ENCODE measurements at regions not wholly inside any gene's neighbourhood (a gene's known extent, or its start where the extent isn't known, plus 50 kb on each side); places are given as distances from the start of the nearest gene placed in this dataset.
A peak's percentile ranks its signal among the peaks of the same experiment; 100 is the strongest.

DNA sequence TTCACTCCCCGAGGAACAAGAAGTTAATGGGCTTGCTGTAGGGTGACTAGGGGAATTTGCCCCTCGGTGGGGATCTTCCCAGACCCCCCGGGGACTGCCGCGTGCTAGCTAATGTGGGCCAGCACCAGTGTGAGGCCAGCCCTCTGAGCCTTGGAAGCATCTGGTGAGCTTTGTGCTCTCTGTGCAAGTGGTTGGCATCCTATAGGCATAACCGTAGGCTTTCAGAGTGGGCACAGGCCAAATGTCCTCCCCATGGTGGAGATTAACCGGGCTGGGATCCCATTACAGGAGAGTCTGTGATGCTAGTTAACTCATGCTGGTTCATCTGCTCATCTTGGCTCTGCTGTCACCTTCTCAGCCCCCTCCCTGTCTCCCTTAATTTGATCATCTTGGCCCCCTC lies 125.7 kb downstream of the TRIM29 start:
- Histone ChIP-seq H3K27ac (no peak overlapping the region), H3K36me3 (no peaks in the 10 kb centered on the region), H3K9me3 (no peaks in the 10 kb centered on the region), H3K27me3 (peaks cover 0 to 61% (median 10%) of the 10 kb centered on the region in 9 donors), H3K4me1 (peaks cover 0 to 6% (median 0%) of the 10 kb centered on the region in 12 donors), H3K4me3 (no peak overlapping the region)
- intact Hi-C loops (cut with DNase I), result loop anchor here in 8 of 10 donors (2.0 to 10.0 kb wide), 4 partner anchors 337 to 347 kb away; no protein-coding TSS in a partner anchor
- 69 to 83% (median 79%) methylated on average over 7 of the region's 7 CpGs for WGBS, 4 donors
- ATAC-seq, result no peak
- no peak for DNase-seq
- TF ChIP-seq POLR2A (IDR thresholded peaks at IDR 0.05), result no peak
- TF ChIP-seq, protein P1, sequence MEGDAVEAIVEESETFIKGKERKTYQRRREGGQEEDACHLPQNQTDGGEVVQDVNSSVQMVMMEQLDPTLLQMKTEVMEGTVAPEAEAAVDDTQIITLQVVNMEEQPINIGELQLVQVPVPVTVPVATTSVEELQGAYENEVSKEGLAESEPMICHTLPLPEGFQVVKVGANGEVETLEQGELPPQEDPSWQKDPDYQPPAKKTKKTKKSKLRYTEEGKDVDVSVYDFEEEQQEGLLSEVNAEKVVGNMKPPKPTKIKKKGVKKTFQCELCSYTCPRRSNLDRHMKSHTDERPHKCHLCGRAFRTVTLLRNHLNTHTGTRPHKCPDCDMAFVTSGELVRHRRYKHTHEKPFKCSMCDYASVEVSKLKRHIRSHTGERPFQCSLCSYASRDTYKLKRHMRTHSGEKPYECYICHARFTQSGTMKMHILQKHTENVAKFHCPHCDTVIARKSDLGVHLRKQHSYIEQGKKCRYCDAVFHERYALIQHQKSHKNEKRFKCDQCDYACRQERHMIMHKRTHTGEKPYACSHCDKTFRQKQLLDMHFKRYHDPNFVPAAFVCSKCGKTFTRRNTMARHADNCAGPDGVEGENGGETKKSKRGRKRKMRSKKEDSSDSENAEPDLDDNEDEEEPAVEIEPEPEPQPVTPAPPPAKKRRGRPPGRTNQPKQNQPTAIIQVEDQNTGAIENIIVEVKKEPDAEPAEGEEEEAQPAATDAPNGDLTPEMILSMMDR (IDR thresholded peaks at IDR 0.05), result no peak

DNA sequence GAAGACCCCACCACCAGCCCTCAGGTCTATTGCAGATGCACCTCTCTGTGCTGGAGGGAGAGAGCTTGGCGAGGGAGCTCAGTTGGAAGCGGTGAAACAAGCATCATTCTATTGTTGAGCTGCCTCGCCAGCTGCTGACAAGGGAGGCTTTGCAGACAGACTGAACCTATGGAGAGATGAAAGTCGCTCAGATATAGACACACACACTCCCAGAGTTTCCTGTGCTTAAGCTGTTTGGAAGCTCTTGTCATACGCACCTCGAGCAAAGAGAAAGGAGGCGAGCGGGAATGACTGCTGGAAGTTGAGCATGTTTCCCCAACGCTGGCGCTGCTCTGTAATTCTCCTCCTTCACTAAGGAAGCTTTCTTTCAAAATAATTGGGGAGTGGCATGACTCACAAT lies 126.1 kb downstream of the TRIM29 start:
- ATAC-seq, result no peak
- 75 to 83% (median 78%) methylated on average over 10 of the region's 10 CpGs for WGBS, 4 donors
- intact Hi-C loops (cut with DNase I), result loop anchor here in 8 of 10 donors (2.0 to 10.0 kb wide), 4 partner anchors 337 to 347 kb away; no protein-coding TSS in a partner anchor
- H3K4me1 ChIP-seq, result peaks cover 0 to 6% (median 0%) of the 10 kb centered on the region in 12 donors
- H3K4me3 ChIP-seq, result no peak overlapping the region
- DNase-seq, result no peak
- no peak overlapping the region for H3K27ac ChIP-seq
- H3K36me3 ChIP-seq, result no peaks in the 10 kb centered on the region
- H3K9me3 ChIP-seq, result no peaks in the 10 kb centered on the region
- H3K27me3 ChIP-seq, result peaks cover 0 to 61% (median 10%) of the 10 kb centered on the region in 9 donors
- no peak for TF ChIP-seq POLR2A (IDR thresholded peaks at IDR 0.05)
- TF ChIP-seq, protein P1 (IDR thresholded peaks at IDR 0.05), result no peak

DNA sequence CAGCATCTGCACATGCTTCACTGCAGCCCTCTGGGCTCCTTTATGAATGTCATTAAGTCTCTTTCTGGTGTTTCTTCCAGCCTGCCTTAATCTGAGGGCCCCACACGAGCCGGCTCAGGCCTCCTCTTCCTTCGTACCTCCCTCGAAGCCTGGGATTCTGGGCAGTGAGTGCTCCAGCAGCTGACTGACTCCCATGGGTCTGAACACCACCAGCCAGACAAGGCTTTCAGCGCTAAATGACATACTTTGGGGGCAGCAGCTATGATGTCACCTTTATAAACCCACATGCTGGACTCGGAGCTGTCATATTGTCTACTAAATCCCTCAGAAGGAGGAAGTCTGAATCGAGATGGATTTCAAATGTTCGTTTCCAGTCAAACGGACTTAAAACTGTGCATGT lies 127.1 kb downstream of the TRIM29 start:
- Histone ChIP-seq H3K4me3 (no peak overlapping the region), H3K4me1 (peaks cover 0 to 6% (median 0%) of the 10 kb centered on the region in 12 donors), H3K27me3 (peaks cover 0 to 53% (median 5%) of the 10 kb centered on the region in 9 donors), H3K9me3 (no peaks in the 10 kb centered on the region), H3K36me3 (no peaks in the 10 kb centered on the region), H3K27ac (no peak overlapping the region)
- DNase-seq (no peak), ATAC-seq (no peak)
- WGBS, 4 donors, result 59 to 67% (median 64%) methylated on average over 9 of the region's 9 CpGs
- no peak for TF ChIP-seq POLR2A (IDR thresholded peaks at IDR 0.05)
- TF ChIP-seq, protein P1 (IDR thresholded peaks at IDR 0.05), result no peak
- intact Hi-C loops (cut with DNase I), result loop anchor here in 7 of 10 donors (5.0 to 10.0 kb wide), 3 partner anchors 336 to 346 kb away; no protein-coding TSS in a partner anchor

DNA sequence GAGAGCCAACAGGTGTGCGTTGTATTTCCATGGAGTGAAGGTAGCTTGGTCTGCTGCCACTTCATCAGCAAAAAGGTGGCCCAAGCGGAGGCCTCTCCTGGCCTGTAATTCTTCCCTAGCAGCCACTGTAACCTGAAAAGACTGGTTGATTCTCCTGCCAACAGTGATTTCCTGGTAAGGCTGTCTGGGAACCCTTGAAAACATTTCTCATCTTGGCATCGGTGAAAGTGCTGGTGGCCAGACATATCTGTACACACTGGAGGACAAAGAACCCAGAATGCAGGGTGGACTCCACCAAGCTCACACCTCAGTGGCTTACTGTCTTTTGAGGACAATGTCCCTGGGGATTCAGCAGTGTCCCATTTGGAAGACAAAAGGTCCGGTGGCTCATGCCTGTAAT lies 128.0 kb downstream of the TRIM29 start:
- Histone ChIP-seq H3K4me3 (no peak overlapping the region), H3K9me3 (no peaks in the 10 kb centered on the region), H3K4me1 (peaks cover 0 to 6% (median 0%) of the 10 kb centered on the region in 12 donors), H3K27me3 (peaks cover 0 to 47% (median 5%) of the 10 kb centered on the region in 9 donors), H3K27ac (no peak overlapping the region), H3K36me3 (no peaks in the 10 kb centered on the region)
- ATAC-seq (peak in 1 of 4 donors; percentile 29), DNase-seq (no peak)
- WGBS, 4 donors, result 67 to 78% (median 75%) methylated on average over 4 of the region's 4 CpGs
- TF ChIP-seq, protein P1 (IDR thresholded peaks at IDR 0.05), result no peak
- no peak for TF ChIP-seq POLR2A (IDR thresholded peaks at IDR 0.05)
- intact Hi-C loops (cut with DNase I), result loop anchor here in 7 of 10 donors (5.0 to 10.0 kb wide), 3 partner anchors 335 to 345 kb away; no protein-coding TSS in a partner anchor
